ENCODE measurements at regions not wholly inside any gene's neighbourhood (a gene's known extent, or its start where the extent isn't known, plus 50 kb on each side); places are given as distances from the start of the nearest gene placed in this dataset.

GRCh38 chr14:101331141-101331525 is 230.2 kb upstream of the DIO3 start:
- TF ChIP-seq CTCF (IDR thresholded peaks at IDR 0.05; ENCODE audit: borderline replicate concordance): no peak
- Histone ChIP-seq H3K27me3 (ENCODE audit: low read depth) (peaks cover 48% of the 10 kb centered on the region), H3K4me1 (no peaks in the 10 kb centered on the region), H3K36me3 (no peaks in the 10 kb centered on the region), H3K4me3 (no peak overlapping the region), H3K27ac (replicated peaks) (no peak overlapping the region), H3K9me3 (replicated peaks) (no peaks in the 10 kb centered on the region)
- DNase-seq: no peak
- intact Hi-C loops (cut with micrococcal nuclease): no loop called here

- intact Hi-C loops (cut with micrococcal nuclease): no loop called here
- no peak overlapping the region for H3K27ac ChIP-seq (replicated peaks)
- H3K4me1 ChIP-seq: no peaks in the 10 kb centered on the region
Observed at GRCh38 chr14:101331661-101332169, 229.6 kb upstream of the DIO3 start.

GRCh38 chr14:101332281-101332680 is 229.0 kb upstream of the DIO3 start:
- Histone ChIP-seq H3K36me3 (no peaks in the 10 kb centered on the region), H3K4me3 (no peak overlapping the region), H3K27me3 (ENCODE audit: low read depth) (peaks cover 60% of the 10 kb centered on the region), H3K27ac (replicated peaks) (no peak overlapping the region), H3K9me3 (replicated peaks) (no peaks in the 10 kb centered on the region), H3K4me1 (no peaks in the 10 kb centered on the region)
- no peak for TF ChIP-seq CTCF (IDR thresholded peaks at IDR 0.05; ENCODE audit: borderline replicate concordance)
- intact Hi-C loops (cut with micrococcal nuclease): no loop called here
- no peak for DNase-seq

More at GRCh38 chr14:101331661-101332169, 229.6 kb upstream of the DIO3 start:
- no peaks in the 10 kb centered on the region for H3K9me3 ChIP-seq (replicated peaks)
- H3K4me3 ChIP-seq: no peak overlapping the region
- H3K27me3 ChIP-seq (ENCODE audit: low read depth): peaks cover 54% of the 10 kb centered on the region
- no peaks in the 10 kb centered on the region for H3K36me3 ChIP-seq
- no peak for TF ChIP-seq CTCF (IDR thresholded peaks at IDR 0.05; ENCODE audit: borderline replicate concordance)
- DNase-seq: no peak

- peaks cover 66% of the 10 kb centered on the region for H3K27me3 ChIP-seq (ENCODE audit: low read depth)
- H3K27ac ChIP-seq (replicated peaks): no peak overlapping the region
- no peak overlapping the region for H3K4me3 ChIP-seq
- no peak for DNase-seq
- no peaks in the 10 kb centered on the region for H3K4me1 ChIP-seq
- intact Hi-C loops (cut with micrococcal nuclease): no loop called here
- TF ChIP-seq CTCF (IDR thresholded peaks at IDR 0.05; ENCODE audit: borderline replicate concordance): no peak
- no peaks in the 10 kb centered on the region for H3K36me3 ChIP-seq
- no peaks in the 10 kb centered on the region for H3K9me3 ChIP-seq (replicated peaks)
Observed at GRCh38 chr14:101333335-101334280, 227.7 kb upstream of the DIO3 start.

GRCh38 chr14:101334656-101335055 is 226.6 kb upstream of the DIO3 start:
- intact Hi-C loops (cut with micrococcal nuclease): no loop called here

More at GRCh38 chr14:101334656-101335055, 226.6 kb upstream of the DIO3 start:
- H3K4me3 ChIP-seq: no peak overlapping the region
- no peaks in the 10 kb centered on the region for H3K36me3 ChIP-seq
- no peaks in the 10 kb centered on the region for H3K4me1 ChIP-seq
- no peak for DNase-seq
- peaks cover 76% of the 10 kb centered on the region for H3K27me3 ChIP-seq (ENCODE audit: low read depth)
- no peak for TF ChIP-seq CTCF (IDR thresholded peaks at IDR 0.05; ENCODE audit: borderline replicate concordance)
- no peak overlapping the region for H3K27ac ChIP-seq (replicated peaks)
- H3K9me3 ChIP-seq (replicated peaks): no peaks in the 10 kb centered on the region
